Body of pancreas (tissue), 4 donors: ENCODE measurements at regions not wholly inside any gene's neighbourhood (a gene's known extent, or its start where the extent isn't known, plus 50 kb on each side); places are given as distances from the start of the nearest gene placed in this dataset.

ENCODE experiments used
- ATAC-seq: fragments of 150-250 bp; one replicate; pipeline ENCODE4 v1.9.1; 2016
- DNase-seq, 4 donors: peaks; one replicate each; pipeline ENCODE4 v3.0.0-alpha.2; 2019
- H3K27ac ChIP-seq, 4 donors: fragments of 200-600 bp; sonication (generic); 1 replicate in 3 of 4; 2 replicates in 1 of 4; pipeline versions ENCODE4 v1.5.1 to v1.6.1; 2016 to 2019; ENCODE audit warnings: mild to moderate bottlenecking in 1 of 4, mixed read lengths in 1 of 4, moderate library complexity in 1 of 4
- H3K27me3 ChIP-seq, 2 donors: fragments of 200-600 bp; sonication (generic); one replicate each; pipeline ENCODE4 v1.6.0; 2016; ENCODE audit warnings: mild to moderate bottlenecking in 1 of 2
- H3K36me3 ChIP-seq, 2 donors: fragments of 200-600 bp; sonication (generic); replicated peaks in 1 of 2; 2 replicates each; pipeline ENCODE4 v1.5.1; 2016; ENCODE audit warnings: low read depth in 2 of 2; ENCODE audit not compliant: insufficient read depth in 1 of 2
- H3K4me1 ChIP-seq: fragments of 200-600 bp; sonication (generic); one replicate; pipeline ENCODE4 v1.6.0; 2016
- H3K4me3 ChIP-seq, 2 donors: fragments of 200-600 bp; sonication (generic); 1 replicate in 1 of 2; 2 replicates in 1 of 2; pipeline ENCODE4 v1.5.1; 2016 to 2019
- H3K9me3 ChIP-seq, 3 donors: fragments of 200-600 bp; sonication (generic); 1 replicate in 2 of 3; 2 replicates in 1 of 3; pipeline ENCODE4 v1.5.1; 2016
- CTCF ChIP-seq, 7 experiments: fragments of 450-650 bp in 4 of 7; fragments of 200-600 bp in 3 of 7; sonication (generic) in 3 of 7; IDR thresholded peaks; one replicate each; pipeline ENCODE4 v1.5.1; 2016 to 2019; ENCODE audit warnings: antibody characterized with exemption in 7 of 7
- POLR2A ChIP-seq, 3 donors: fragments of 450-650 bp; IDR thresholded peaks; one replicate each; pipeline ENCODE4 v1.6.1; 2016; ENCODE audit warnings: antibody characterized with exemption in 3 of 3, mild to moderate bottlenecking in 2 of 3
- WGBS, 2 donors: methylation state at CpG; one replicate each; pipeline ENCODE4 v1.1.5; 2017; 5-methylcytosine and 5-hydroxymethylcytosine counted together
- intact Hi-C: fragments of 100-400 bp; cut with DNase I; formaldehyde crosslinking; loops from one replicate; pipeline ENCODE4 v1.15.1; 2023

- TF ChIP-seq CTCF (IDR thresholded peaks at IDR 0.05) = no peak
- no peak for TF ChIP-seq POLR2A (IDR thresholded peaks at IDR 0.05)
- Histone ChIP-seq H3K4me1 (no peaks in the 10 kb centered on the region), H3K27ac (no peak overlapping the region), H3K27me3 (no peaks in the 10 kb centered on the region), H3K36me3 (no peaks in the 10 kb centered on the region), H3K4me3 (no peak overlapping the region), H3K9me3 (no peaks in the 10 kb centered on the region)
- ATAC-seq (no peak), DNase-seq (no peak)
- intact Hi-C loops = no loop called here
- WGBS, 2 donors = 47 to 53% methylated on average over 4 of the region's 4 CpGs
These were observed 200.9 kb upstream of the PAPPA start for GRCh38 chr9:115952430-115953292.

GRCh38 chr9:115956371-115956770, 197.2 kb upstream of the PAPPA start:
- intact Hi-C loops = no loop called here
- Histone ChIP-seq H3K27ac (no peak overlapping the region), H3K4me1 (no peaks in the 10 kb centered on the region), H3K36me3 (no peaks in the 10 kb centered on the region), H3K9me3 (no peaks in the 10 kb centered on the region), H3K4me3 (no peak overlapping the region), H3K27me3 (no peaks in the 10 kb centered on the region)
- no peak for TF ChIP-seq CTCF (IDR thresholded peaks at IDR 0.05)
- TF ChIP-seq POLR2A (IDR thresholded peaks at IDR 0.05) = no peak
- DNase-seq (no peak), ATAC-seq (no peak)
- WGBS, 2 donors = 63 to 70% methylated on average over 3 of the region's 3 CpGs

- DNase-seq = no peak
- no peak for TF ChIP-seq POLR2A (IDR thresholded peaks at IDR 0.05)
- no peak for TF ChIP-seq CTCF (IDR thresholded peaks at IDR 0.05)
These were observed 196.0 kb upstream of the PAPPA start for GRCh38 chr9:115957585-115957984.

GRCh38 chr9:115964710-115965347, 188.8 kb upstream of the PAPPA start:
- Histone ChIP-seq H3K27me3 (no peaks in the 10 kb centered on the region), H3K4me3 (no peak overlapping the region), H3K27ac (no peak overlapping the region), H3K36me3 (no peaks in the 10 kb centered on the region), H3K4me1 (no peaks in the 10 kb centered on the region), H3K9me3 (no peaks in the 10 kb centered on the region)
- ATAC-seq = no peak
- TF ChIP-seq CTCF (IDR thresholded peaks at IDR 0.05) (no peak), POLR2A (IDR thresholded peaks at IDR 0.05) (no peak)
- DNase-seq = no peak
- intact Hi-C loops = no loop called here
- WGBS, 2 donors = 55 to 71% methylated on average over 3 of the region's 3 CpGs

More at GRCh38 chr9:115957585-115957984, 196.0 kb upstream of the PAPPA start:
- H3K27me3 ChIP-seq = no peaks in the 10 kb centered on the region
- no peak overlapping the region for H3K4me3 ChIP-seq
- no peaks in the 10 kb centered on the region for H3K4me1 ChIP-seq
- 52 to 64% methylated on average over 2 of the region's 2 CpGs for WGBS, 2 donors
- H3K9me3 ChIP-seq = no peaks in the 10 kb centered on the region
- H3K36me3 ChIP-seq = no peaks in the 10 kb centered on the region
- ATAC-seq = no peak
- intact Hi-C loops = no loop called here
- H3K27ac ChIP-seq = no peak overlapping the region
